Activated CD8-positive, alpha-beta T cell treated with anti-CD3 and anti-CD28 coated beads for 36 hours (primary cell): ENCODE measurements at regions not wholly inside any gene's neighbourhood (a gene's known extent, or its start where the extent isn't known, plus 50 kb on each side); places are given as distances from the start of the nearest gene placed in this dataset.

Source experiments
- ATAC-seq: fragments of 200-7000 bp; cut with Tn5 transposase; one replicate; pipeline ENCODE4 v1.10.0; 2021; ENCODE audit warnings: mild to moderate bottlenecking, moderate library complexity
- CTCF ChIA-PET: fragments of 350-600 bp; sonication (Branson Sonifier 250); formaldehyde crosslinking; loops from one replicate; lab custom pipeline; 2021; ENCODE audit warnings: antibody characterized with exemption; lab: Charles Lee
- POLR2A ChIA-PET: fragments of 350-600 bp; sonication (Branson Sonifier 250); formaldehyde crosslinking; loops from one replicate; lab custom pipeline; 2021; ENCODE audit warnings: antibody characterized with exemption; lab: Charles Lee
- DNase-seq: peaks from one replicate; pipeline ENCODE4 v3.0.0-alpha.2; 2020
- H3K27ac Mint-ChIP-seq: one replicate; pipeline ENCODE4 v1.8.0; 2021; ENCODE audit warnings: mild to moderate bottlenecking, mixed read lengths
- H3K27me3 Mint-ChIP-seq: one replicate; pipeline ENCODE4 v1.8.0; 2021; ENCODE audit warnings: mixed read lengths
- H3K36me3 Mint-ChIP-seq: one replicate; pipeline ENCODE4 v1.8.0; 2021; ENCODE audit warnings: low read depth, mixed read lengths
- H3K4me1 Mint-ChIP-seq: one replicate; pipeline ENCODE4 v1.8.0; 2021; ENCODE audit warnings: low read depth, mixed read lengths
- H3K4me3 Mint-ChIP-seq: one replicate; pipeline ENCODE4 v1.8.0; 2021; ENCODE audit warnings: mild to moderate bottlenecking, moderate library complexity, mixed read lengths
- H3K9me3 Mint-ChIP-seq: one replicate; pipeline ENCODE4 v1.8.0; 2021; ENCODE audit warnings: mixed read lengths
- CTCF ChIP-seq: fragments of 200-600 bp; IDR thresholded peaks from one replicate; pipeline ENCODE4 v1.8.0; 2022; ENCODE audit warnings: antibody characterized with exemption, mild to moderate bottlenecking
- intact Hi-C: fragments of 100-400 bp; cut with micrococcal nuclease; formaldehyde crosslinking; loops from one replicate; pipeline ENCODE4 v1.10.0; 2022

- peaks cover 7% of the 10 kb centered on the region for H3K9me3 Mint-ChIP-seq
- no peaks in the 10 kb centered on the region for H3K27me3 Mint-ChIP-seq
- no peaks in the 10 kb centered on the region for H3K36me3 Mint-ChIP-seq
- ChIA-PET POLR2A (no interaction called here), CTCF (no interaction called here)
- no peak for DNase-seq
- H3K27ac Mint-ChIP-seq = no peak overlapping the region
- intact Hi-C loops = no loop called here
- ATAC-seq = no peak
- no peak for TF ChIP-seq CTCF
- H3K4me3 Mint-ChIP-seq = no peak overlapping the region
- H3K4me1 Mint-ChIP-seq = no peaks in the 10 kb centered on the region
Observed at GRCh38 chr2:188851311-188851710, 122.9 kb upstream of the COL3A1 start.

GRCh38 chr2:188851826-188852225, 122.3 kb upstream of the COL3A1 start:
- no peak overlapping the region for H3K27ac Mint-ChIP-seq
- H3K4me1 Mint-ChIP-seq = no peaks in the 10 kb centered on the region
- ChIA-PET POLR2A (no interaction called here), CTCF (no interaction called here)
- H3K36me3 Mint-ChIP-seq = no peaks in the 10 kb centered on the region
- no peak for TF ChIP-seq CTCF
- intact Hi-C loops = no loop called here
- no peak for DNase-seq
- peaks cover 4% of the 10 kb centered on the region for H3K9me3 Mint-ChIP-seq
- no peak overlapping the region for H3K4me3 Mint-ChIP-seq
- no peak for ATAC-seq
- H3K27me3 Mint-ChIP-seq = no peaks in the 10 kb centered on the region

GRCh38 chr2:188852772-188853171, 121.4 kb upstream of the COL3A1 start:
- ATAC-seq = no peak
- no peaks in the 10 kb centered on the region for H3K27me3 Mint-ChIP-seq
- DNase-seq = no peak
- intact Hi-C loops = no loop called here
- POLR2A ChIA-PET = no interaction called here
- no peaks in the 10 kb centered on the region for H3K36me3 Mint-ChIP-seq
- CTCF ChIA-PET = no interaction called here
- H3K27ac Mint-ChIP-seq = no peak overlapping the region
- no peak for TF ChIP-seq CTCF
- no peaks in the 10 kb centered on the region for H3K4me1 Mint-ChIP-seq
- peaks cover 3% of the 10 kb centered on the region for H3K9me3 Mint-ChIP-seq
- no peak overlapping the region for H3K4me3 Mint-ChIP-seq

GRCh38 chr2:188853307-188853706, 120.9 kb upstream of the COL3A1 start:
- ChIA-PET POLR2A (no interaction called here), CTCF (no interaction called here)
- no peaks in the 10 kb centered on the region for H3K27me3 Mint-ChIP-seq
- H3K27ac Mint-ChIP-seq = no peak overlapping the region
- TF ChIP-seq CTCF = no peak
- no peak for DNase-seq
- no peak for ATAC-seq
- no peaks in the 10 kb centered on the region for H3K9me3 Mint-ChIP-seq
- H3K36me3 Mint-ChIP-seq = no peaks in the 10 kb centered on the region
- H3K4me1 Mint-ChIP-seq = no peaks in the 10 kb centered on the region
- intact Hi-C loops = no loop called here
- H3K4me3 Mint-ChIP-seq = no peak overlapping the region

- no peak overlapping the region for H3K27ac Mint-ChIP-seq
- no peaks in the 10 kb centered on the region for H3K4me1 Mint-ChIP-seq
- POLR2A ChIA-PET = no interaction called here
- CTCF ChIA-PET = no interaction called here
- H3K27me3 Mint-ChIP-seq = no peaks in the 10 kb centered on the region
- ATAC-seq = no peak
- intact Hi-C loops = no loop called here
- no peak overlapping the region for H3K4me3 Mint-ChIP-seq
- no peak for TF ChIP-seq CTCF
- no peaks in the 10 kb centered on the region for H3K9me3 Mint-ChIP-seq
- H3K36me3 Mint-ChIP-seq = no peaks in the 10 kb centered on the region
- DNase-seq = no peak
Observed at GRCh38 chr2:188865681-188866080, 108.5 kb upstream of the COL3A1 start.
